Cardiac muscle cell (in vitro differentiated cells and primary cell): ENCODE measurements at regions not wholly inside any gene's neighbourhood (a gene's known extent, or its start where the extent isn't known, plus 50 kb on each side); places are given as distances from the start of the nearest gene placed in this dataset.
"Not testable (repeated sequence)": the region's sequence is repeated elsewhere in the genome, so short reads cannot be mapped to it uniquely, and the experiment has no call there.

Experiments used
- DNase-seq, 2 donors: peaks; one replicate each; pipeline versions ENCODE4 v3.0.0 to v3.0.0-alpha.2; 2010 to 2017; ENCODE audit warnings: low read depth in 1 of 2, low spot score in 1 of 2
- H3K27ac ChIP-seq: fragments of 200-600 bp; sonication (generic); 2 replicates; pipeline ENCODE4 v1.5.1; 2016
- H3K27me3 ChIP-seq: fragments of 200-600 bp; sonication (generic); 2 replicates; pipeline ENCODE4 v1.6.0; 2016; ENCODE audit warnings: control low read depth
- H3K36me3 ChIP-seq: fragments of 200-600 bp; sonication (generic); 2 replicates; pipeline ENCODE4 v1.5.1; 2016; ENCODE audit warnings: control low read depth
- H3K4me1 ChIP-seq: fragments of 200-600 bp; sonication (generic); 2 replicates; pipeline ENCODE4 v1.8.1; 2017; ENCODE audit warnings: low read depth, mild to moderate bottlenecking, mixed run types
- H3K4me3 ChIP-seq: fragments of 200-600 bp; sonication (generic); 2 replicates; pipeline ENCODE4 v1.5.1; 2016; ENCODE audit warnings: mild to moderate bottlenecking
- H3K9me3 ChIP-seq: fragments of 200-600 bp; sonication (generic); 2 replicates; pipeline ENCODE4 v1.5.1; 2017; ENCODE audit warnings: low read depth, mild to moderate bottlenecking, control low read depth
- CTCF ChIP-seq: IDR thresholded peaks from 2 replicates; pipeline ENCODE4 v1.5.1; 2012; ENCODE audit warnings: low read depth, mild to moderate bottlenecking, low read length

- no peaks in the 10 kb centered on the region for H3K9me3 ChIP-seq
- no peak for TF ChIP-seq CTCF
These were observed 362.0 kb upstream of the CITED2 start for GRCh38 chr6:139736325-139736906.

GRCh38 chr6:139732451-139732850, 358.0 kb upstream of the CITED2 start:
- TF ChIP-seq CTCF: no peak
- Histone ChIP-seq H3K9me3 (no peaks in the 10 kb centered on the region), H3K27ac (no peak overlapping the region), H3K4me3 (no peak overlapping the region), H3K36me3 (no peaks in the 10 kb centered on the region), H3K27me3 (no peaks in the 10 kb centered on the region), H3K4me1 (peaks cover 10% of the 10 kb centered on the region)
- DNase-seq: peak in 1 of 2 donors; percentile 79

More at GRCh38 chr6:139736325-139736906, 362.0 kb upstream of the CITED2 start:
- Histone ChIP-seq H3K27ac (no peak overlapping the region), H3K36me3 (no peaks in the 10 kb centered on the region), H3K27me3 (no peaks in the 10 kb centered on the region), H3K4me3 (no peak overlapping the region), H3K4me1 (no peaks in the 10 kb centered on the region)
- DNase-seq: no peak

GRCh38 chr6:139730340-139730974, 356.0 kb upstream of the CITED2 start:
- Histone ChIP-seq H3K36me3 (no peaks in the 10 kb centered on the region), H3K4me3 (no peak overlapping the region), H3K27ac (no peak overlapping the region), H3K9me3 (no peaks in the 10 kb centered on the region), H3K27me3 (no peaks in the 10 kb centered on the region), H3K4me1 (peaks cover 15% of the 10 kb centered on the region)
- TF ChIP-seq CTCF: no peak
- no peak for DNase-seq

- TF ChIP-seq CTCF: no peak
- H3K27me3 ChIP-seq: no peaks in the 10 kb centered on the region
- no peaks in the 10 kb centered on the region for H3K36me3 ChIP-seq
- H3K4me3 ChIP-seq: no peak overlapping the region
- H3K9me3 ChIP-seq: no peaks in the 10 kb centered on the region
- no peak for DNase-seq
- peak overlapping the region; percentile 22 for H3K27ac ChIP-seq
- H3K4me1 ChIP-seq: peaks cover 15% of the 10 kb centered on the region
These were observed 354.5 kb upstream of the CITED2 start for GRCh38 chr6:139728876-139729427.

- not testable (repeated sequence) for H3K4me3 ChIP-seq, DNase-seq, H3K27me3 ChIP-seq, H3K27ac ChIP-seq, H3K9me3 ChIP-seq, H3K36me3 ChIP-seq
- peaks cover 21% of the 10 kb centered on the region for H3K4me1 ChIP-seq
These were observed 351.8 kb upstream of the CITED2 start for GRCh38 chr6:139726272-139726671.

- H3K4me3 ChIP-seq: no peak overlapping the region
- no peak for TF ChIP-seq CTCF
- H3K27ac ChIP-seq: no peak overlapping the region
- H3K9me3 ChIP-seq: no peaks in the 10 kb centered on the region
- no peaks in the 10 kb centered on the region for H3K36me3 ChIP-seq
- no peaks in the 10 kb centered on the region for H3K27me3 ChIP-seq
- no peak for DNase-seq
- H3K4me1 ChIP-seq: peaks cover 11% of the 10 kb centered on the region
These were observed 348.1 kb upstream of the CITED2 start for GRCh38 chr6:139722530-139722929.
